GM13977 (cell line): ENCODE measurements at regions not wholly inside any gene's neighbourhood (a gene's known extent, or its start where the extent isn't known, plus 50 kb on each side); places are given as distances from the start of the nearest gene placed in this dataset.

ENCODE experiments used
- DNase-seq: peaks from one replicate; pipeline ENCODE4 v3.0.0; 2012; ENCODE audit warnings: low spot score
- in situ Hi-C: fragments of 300-500 bp; cut with MboI; formaldehyde crosslinking; loops from one replicate; pipeline ENCODE4 v1.12.0; 2022; ENCODE audit warnings: low sequenced_read_pairs, low pct_unique_long_range_greater_than_20kb, mixed read lengths, inconsistent platforms; ENCODE audit not compliant: unreplicated experiment
- TF ChIP-seq, protein P1 (sequence below): IDR thresholded peaks from 2 replicates; pipeline ENCODE4 v1.5.1; 2012; ENCODE audit warnings: mild to moderate bottlenecking, control low read depth; ENCODE audit not compliant: insufficient read depth; ENCODE audit errors: extremely low read depth, missing control alignments

DNA sequence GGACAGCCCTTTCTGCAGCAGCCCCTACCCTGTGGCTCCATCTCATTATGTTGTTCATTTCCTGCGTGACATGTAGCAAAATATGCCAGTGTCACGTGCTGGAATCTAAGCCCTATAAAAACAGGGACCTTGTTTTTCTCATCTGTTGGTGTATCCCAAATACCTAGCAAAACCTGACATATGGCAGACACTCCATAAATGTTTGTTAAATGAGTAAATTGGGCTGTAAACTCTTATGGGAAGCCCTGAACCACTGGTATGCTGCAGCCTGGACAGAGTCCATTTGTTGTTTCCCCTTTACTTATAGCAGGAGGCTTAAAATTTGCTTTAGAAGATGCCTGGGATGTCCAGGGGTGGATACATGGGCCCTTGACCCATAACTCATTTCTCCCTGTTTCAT lies 363.8 kb downstream of the NPHP4 start:
- in situ Hi-C loops, result no loop called here
- TF ChIP-seq, protein P1, sequence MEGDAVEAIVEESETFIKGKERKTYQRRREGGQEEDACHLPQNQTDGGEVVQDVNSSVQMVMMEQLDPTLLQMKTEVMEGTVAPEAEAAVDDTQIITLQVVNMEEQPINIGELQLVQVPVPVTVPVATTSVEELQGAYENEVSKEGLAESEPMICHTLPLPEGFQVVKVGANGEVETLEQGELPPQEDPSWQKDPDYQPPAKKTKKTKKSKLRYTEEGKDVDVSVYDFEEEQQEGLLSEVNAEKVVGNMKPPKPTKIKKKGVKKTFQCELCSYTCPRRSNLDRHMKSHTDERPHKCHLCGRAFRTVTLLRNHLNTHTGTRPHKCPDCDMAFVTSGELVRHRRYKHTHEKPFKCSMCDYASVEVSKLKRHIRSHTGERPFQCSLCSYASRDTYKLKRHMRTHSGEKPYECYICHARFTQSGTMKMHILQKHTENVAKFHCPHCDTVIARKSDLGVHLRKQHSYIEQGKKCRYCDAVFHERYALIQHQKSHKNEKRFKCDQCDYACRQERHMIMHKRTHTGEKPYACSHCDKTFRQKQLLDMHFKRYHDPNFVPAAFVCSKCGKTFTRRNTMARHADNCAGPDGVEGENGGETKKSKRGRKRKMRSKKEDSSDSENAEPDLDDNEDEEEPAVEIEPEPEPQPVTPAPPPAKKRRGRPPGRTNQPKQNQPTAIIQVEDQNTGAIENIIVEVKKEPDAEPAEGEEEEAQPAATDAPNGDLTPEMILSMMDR, result no peak
- DNase-seq, result no peak

DNA sequence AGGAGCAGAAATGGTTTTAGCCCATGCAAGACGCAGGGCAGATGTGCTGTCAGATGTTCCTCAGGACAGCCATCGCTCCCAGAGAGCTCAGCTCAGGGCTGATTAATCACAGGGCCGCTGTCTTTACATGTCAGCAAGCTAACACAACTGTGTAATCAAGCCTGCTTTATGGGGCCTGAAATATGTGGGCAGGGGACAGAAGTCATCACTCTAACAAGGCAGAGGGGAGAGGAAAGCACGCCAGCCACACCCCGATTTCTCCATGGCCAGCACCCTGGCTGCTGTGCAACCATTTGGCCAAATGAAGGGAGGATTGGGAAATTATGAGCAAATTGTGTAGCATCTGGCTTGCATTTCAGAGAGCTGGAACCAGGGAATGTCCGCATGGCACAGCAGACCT lies 368.8 kb downstream of the NPHP4 start:
- in situ Hi-C loops, result no loop called here
- TF ChIP-seq, protein P1, result no peak
- DNase-seq, result no peak

DNA sequence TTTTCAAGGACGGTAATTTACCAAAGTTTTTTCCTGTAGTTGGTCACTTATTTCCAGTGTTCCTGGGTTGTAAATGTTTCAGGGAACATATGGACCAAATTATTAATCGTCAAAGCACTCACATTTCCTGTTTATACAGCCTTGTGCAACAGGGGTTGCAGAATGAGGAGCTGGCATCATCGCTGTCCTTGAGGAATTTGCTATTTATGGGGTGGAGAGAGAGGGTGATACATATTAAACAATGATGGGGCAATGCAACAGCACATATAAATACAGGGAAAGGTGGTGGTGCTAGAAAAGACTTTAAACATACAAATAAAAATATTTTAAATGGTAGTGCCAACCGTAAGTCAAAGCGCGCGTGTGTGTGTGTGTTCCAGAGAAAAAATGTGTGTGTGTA lies 369.8 kb downstream of the NPHP4 start:
- no peak for DNase-seq
- in situ Hi-C loops, result no loop called here

DNA sequence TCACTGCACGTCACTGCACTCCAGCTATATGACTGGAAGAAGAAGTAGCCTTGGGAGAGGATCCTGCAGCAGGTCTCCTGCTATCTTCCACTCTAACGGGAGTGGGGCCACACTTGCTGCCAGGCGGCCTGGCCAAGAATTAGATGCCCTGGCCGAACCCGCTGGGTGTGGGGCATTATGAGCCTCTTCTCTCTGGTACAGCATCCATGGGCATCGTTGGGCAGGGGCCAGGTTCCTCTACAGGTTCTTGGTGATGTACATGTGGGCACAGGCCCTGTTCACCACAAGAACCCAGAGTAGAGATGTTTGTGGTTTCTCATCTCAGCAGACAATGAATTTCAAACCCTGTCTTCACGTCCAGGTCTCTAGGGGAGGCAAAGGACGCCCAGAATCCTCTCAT lies 370.5 kb downstream of the NPHP4 start:
- TF ChIP-seq, protein P1, result no peak
- DNase-seq, result no peak
- in situ Hi-C loops, result no loop called here

More for the DNA sequence above, 369.8 kb downstream of the NPHP4 start:
- TF ChIP-seq, protein P1, result no peak

DNA sequence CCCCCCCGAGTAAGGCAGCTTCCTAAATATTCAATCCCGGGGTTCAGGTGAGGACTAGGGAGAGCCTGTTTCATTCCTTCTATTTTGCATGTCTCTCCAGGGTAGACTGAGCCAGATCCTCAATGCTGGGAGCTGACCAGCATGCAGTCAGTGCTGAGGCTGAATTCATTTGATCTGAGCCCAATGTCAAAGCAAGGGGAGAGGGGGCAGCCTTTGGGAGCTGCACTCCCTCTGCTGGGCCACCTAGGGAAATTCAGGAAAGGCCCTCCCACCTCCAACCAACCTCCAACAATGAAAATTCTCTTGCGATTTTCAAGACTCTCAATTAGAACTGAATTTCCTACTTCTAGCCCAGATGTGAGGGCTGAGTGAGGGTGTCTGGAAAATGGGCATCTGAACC lies 371.2 kb downstream of the NPHP4 start:
- DNase-seq, result no peak
- in situ Hi-C loops, result no loop called here
- TF ChIP-seq, protein P1, result no peak

DNA sequence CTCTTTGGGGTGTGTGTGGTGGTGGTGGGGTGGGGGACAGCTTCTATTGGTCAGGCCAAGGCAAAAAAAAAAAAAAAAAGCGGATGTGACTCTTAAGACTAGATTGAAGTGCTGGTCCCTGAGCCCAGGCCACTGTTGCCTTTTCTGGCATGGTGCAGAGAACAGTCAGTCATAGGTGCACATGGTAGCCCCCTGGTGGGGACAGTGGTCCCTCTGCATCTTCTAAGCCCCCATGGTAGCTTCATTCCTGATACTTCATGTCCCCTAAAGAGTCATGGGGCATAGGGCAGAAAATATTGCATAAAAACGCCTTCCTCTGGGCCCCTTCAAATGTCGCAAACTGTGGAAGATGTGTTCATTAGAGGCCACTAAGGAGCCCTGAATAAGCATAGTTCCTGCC lies 371.8 kb downstream of the NPHP4 start:
- in situ Hi-C loops, result no loop called here
- TF ChIP-seq, protein P1, result no peak
- DNase-seq, result no peak

DNA sequence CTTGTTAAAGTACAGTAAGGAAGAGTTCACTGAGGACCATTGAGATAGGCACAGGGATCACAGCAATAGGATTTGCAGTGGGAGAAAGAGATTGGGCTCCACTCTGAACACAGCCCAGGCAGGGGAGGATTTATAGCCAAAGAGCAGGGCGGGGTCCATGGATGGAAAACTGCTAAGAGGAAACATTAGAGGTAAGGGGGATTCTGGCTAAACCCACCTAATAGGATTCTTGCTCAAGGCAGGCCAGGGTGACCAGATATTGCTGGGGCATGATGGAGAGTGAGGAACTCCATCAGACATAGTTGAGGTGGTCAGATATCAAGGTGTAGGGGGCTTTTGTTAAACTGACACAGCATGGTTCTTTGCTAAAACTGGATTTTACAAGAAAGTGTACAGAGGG lies 372.8 kb downstream of the NPHP4 start:
- TF ChIP-seq, protein P1, result no peak
- in situ Hi-C loops, result no loop called here
- DNase-seq, result no peak
